ENCODE measurements at regions not wholly inside any gene's neighbourhood (a gene's known extent, or its start where the extent isn't known, plus 50 kb on each side); places are given as distances from the start of the nearest gene placed in this dataset.

GRCh38 chr11:8757047-8757446, 74.5 kb downstream of the RPL27A start:
- Histone ChIP-seq H3K27ac (no peak overlapping the region), H3K27me3 (ENCODE audit: control insufficient read depth, insufficient read depth, low read length) (no peaks in the 10 kb centered on the region), H3K4me2 (ENCODE audit: low read length) (no peak overlapping the region), H3K79me2 (peaks cover 3% of the 10 kb centered on the region), H3K4me3 (ENCODE audit: low read depth, low read length) (no peak overlapping the region), H2AFZ (no peak overlapping the region), H3K9me3 (ENCODE audit: control insufficient read depth, low read length) (no peaks in the 10 kb centered on the region), H3K36me3 (ENCODE audit: control insufficient read depth, insufficient read depth, low read length) (no peaks in the 10 kb centered on the region), H3K4me1 (no peaks in the 10 kb centered on the region), H3K9ac (no peak overlapping the region)
- TF ChIP-seq CTCF (IDR thresholded peaks at IDR 0.05): no peak

GRCh38 chr11:8757533-8757932, 74.9 kb downstream of the RPL27A start:
- TF ChIP-seq CTCF (IDR thresholded peaks at IDR 0.05): no peak
- no peak overlapping the region for H3K9ac ChIP-seq
- no peaks in the 10 kb centered on the region for H3K27me3 ChIP-seq (ENCODE audit: control insufficient read depth, insufficient read depth, low read length)
- no peak overlapping the region for H2AFZ ChIP-seq
- H3K4me3 ChIP-seq (ENCODE audit: low read depth, low read length): no peak overlapping the region
- H3K4me1 ChIP-seq: no peaks in the 10 kb centered on the region
- no peaks in the 10 kb centered on the region for H3K36me3 ChIP-seq (ENCODE audit: control insufficient read depth, insufficient read depth, low read length)
- H3K9me3 ChIP-seq (ENCODE audit: control insufficient read depth, low read length): no peaks in the 10 kb centered on the region
- peaks cover 4% of the 10 kb centered on the region for H3K79me2 ChIP-seq
- no peak overlapping the region for H3K4me2 ChIP-seq (ENCODE audit: low read length)
- H3K27ac ChIP-seq: no peak overlapping the region

- Histone ChIP-seq H3K9me3 (ENCODE audit: control insufficient read depth, low read length) (no peaks in the 10 kb centered on the region), H3K9ac (no peak overlapping the region), H3K4me2 (ENCODE audit: low read length) (no peak overlapping the region), H3K36me3 (ENCODE audit: control insufficient read depth, insufficient read depth, low read length) (no peaks in the 10 kb centered on the region), H3K79me2 (peaks cover 4% of the 10 kb centered on the region), H3K4me3 (ENCODE audit: low read depth, low read length) (no peak overlapping the region), H3K4me1 (no peaks in the 10 kb centered on the region), H3K27ac (no peak overlapping the region), H2AFZ (no peak overlapping the region), H3K27me3 (ENCODE audit: control insufficient read depth, insufficient read depth, low read length) (no peaks in the 10 kb centered on the region)
- no peak for TF ChIP-seq CTCF (IDR thresholded peaks at IDR 0.05)
Measured at GRCh38 chr11:8758619-8759169, 76.1 kb downstream of the RPL27A start.

GRCh38 chr11:8759634-8760033, 77.0 kb downstream of the RPL27A start:
- H3K27ac ChIP-seq: no peak overlapping the region
- no peak overlapping the region for H3K4me2 ChIP-seq (ENCODE audit: low read length)
- H3K9ac ChIP-seq: no peak overlapping the region
- H3K36me3 ChIP-seq (ENCODE audit: control insufficient read depth, insufficient read depth, low read length): no peaks in the 10 kb centered on the region
- no peaks in the 10 kb centered on the region for H3K27me3 ChIP-seq (ENCODE audit: control insufficient read depth, insufficient read depth, low read length)
- no peak overlapping the region for H3K4me3 ChIP-seq (ENCODE audit: low read depth, low read length)
- H3K9me3 ChIP-seq (ENCODE audit: control insufficient read depth, low read length): no peaks in the 10 kb centered on the region
- peaks cover 4% of the 10 kb centered on the region for H3K79me2 ChIP-seq
- H2AFZ ChIP-seq: no peak overlapping the region
- TF ChIP-seq CTCF (IDR thresholded peaks at IDR 0.05): no peak
- H3K4me1 ChIP-seq: no peaks in the 10 kb centered on the region

GRCh38 chr11:8760896-8761295, 78.3 kb downstream of the RPL27A start:
- Histone ChIP-seq H3K27me3 (ENCODE audit: control insufficient read depth, insufficient read depth, low read length) (no peaks in the 10 kb centered on the region), H3K27ac (no peak overlapping the region), H3K4me1 (no peaks in the 10 kb centered on the region), H3K4me3 (ENCODE audit: low read depth, low read length) (no peak overlapping the region), H3K4me2 (ENCODE audit: low read length) (no peak overlapping the region), H3K9ac (no peak overlapping the region), H3K36me3 (ENCODE audit: control insufficient read depth, insufficient read depth, low read length) (no peaks in the 10 kb centered on the region), H3K79me2 (peaks cover 4% of the 10 kb centered on the region), H2AFZ (no peak overlapping the region), H3K9me3 (ENCODE audit: control insufficient read depth, low read length) (no peaks in the 10 kb centered on the region)
- no peak for TF ChIP-seq CTCF (IDR thresholded peaks at IDR 0.05)
